Astrocyte (in vitro differentiated cells and primary cell): ENCODE measurements at regions not wholly inside any gene's neighbourhood (a gene's known extent, or its start where the extent isn't known, plus 50 kb on each side); places are given as distances from the start of the nearest gene placed in this dataset.

Source experiments
- DNase-seq: peaks from one replicate; pipeline ENCODE4 v3.0.0-alpha.2; 2010; ENCODE audit warnings: low read depth
- FAIRE-seq: peaks from 2 replicates; lab custom pipeline; 2011; peaks lifted over from hg19 to GRCh38; lab: Jason Lieb, UNC
- H2AFZ ChIP-seq: 2 replicates; pipeline ENCODE4 v1.6.0; 2012; ENCODE audit warnings: low read depth, low read length, inconsistent platforms
- H3K27ac ChIP-seq: 2 replicates; pipeline ENCODE4 v1.5.1; 2011; ENCODE audit warnings: low read depth, low read length, inconsistent platforms
- H3K27me3 ChIP-seq: 2 replicates; pipeline ENCODE4 v1.6.0; 2011; ENCODE audit warnings: low read length, inconsistent platforms; ENCODE audit not compliant: insufficient read depth
- H3K36me3 ChIP-seq: 2 replicates; pipeline ENCODE4 v1.5.1; 2011; ENCODE audit warnings: low read length, inconsistent platforms; ENCODE audit not compliant: insufficient read depth
- H3K4me1 ChIP-seq: 2 replicates; pipeline ENCODE4 v1.5.1; 2011; ENCODE audit warnings: low read length, inconsistent platforms; ENCODE audit not compliant: insufficient read depth
- H3K4me2 ChIP-seq: 2 replicates; pipeline ENCODE4 v1.6.0; 2012; ENCODE audit warnings: low read length, inconsistent platforms
- H3K4me3 ChIP-seq: 2 replicates; pipeline ENCODE4 v1.5.1; 2011; ENCODE audit warnings: low read depth, mild to moderate bottlenecking, low read length, inconsistent platforms; ENCODE audit not compliant: insufficient read depth
- H3K79me2 ChIP-seq: 2 replicates; pipeline ENCODE4 v1.6.0; 2012; ENCODE audit warnings: mild to moderate bottlenecking, low read length, inconsistent platforms; ENCODE audit not compliant: insufficient read depth
- H3K9ac ChIP-seq: 2 replicates; pipeline ENCODE4 v1.6.0; 2012; ENCODE audit warnings: mild to moderate bottlenecking, low read length, inconsistent platforms
- H3K9me3 ChIP-seq: 2 replicates; pipeline ENCODE4 v1.5.1; 2012; ENCODE audit warnings: low read depth, mild to moderate bottlenecking, low read length, inconsistent platforms; ENCODE audit not compliant: insufficient read depth
- H4K20me1 ChIP-seq: 2 replicates; pipeline ENCODE4 v1.6.0; 2012; ENCODE audit warnings: low read length, inconsistent platforms; ENCODE audit not compliant: insufficient read depth
- H3K27ac Mint-ChIP-seq: one replicate; pipeline ENCODE4 v1.8.0; 2021; ENCODE audit warnings: mild to moderate bottlenecking, mixed read lengths; ENCODE audit not compliant: unreplicated experiment
- H3K27me3 Mint-ChIP-seq: one replicate; pipeline ENCODE4 v1.8.0; 2021; ENCODE audit warnings: low read depth, mixed read lengths; ENCODE audit not compliant: unreplicated experiment
- H3K36me3 Mint-ChIP-seq: one replicate; pipeline ENCODE4 v1.8.0; 2021; ENCODE audit warnings: low read depth, mixed read lengths; ENCODE audit not compliant: unreplicated experiment
- H3K4me1 Mint-ChIP-seq: one replicate; pipeline ENCODE4 v1.8.0; 2021; ENCODE audit warnings: low read depth, mixed read lengths; ENCODE audit not compliant: unreplicated experiment
- H3K4me3 Mint-ChIP-seq: one replicate; pipeline ENCODE4 v1.8.0; 2021; ENCODE audit warnings: mild to moderate bottlenecking, moderate library complexity, mixed read lengths; ENCODE audit not compliant: unreplicated experiment
- H3K9me3 Mint-ChIP-seq: one replicate; pipeline ENCODE4 v1.8.0; 2021; ENCODE audit warnings: mild to moderate bottlenecking, mixed read lengths; ENCODE audit not compliant: unreplicated experiment
- CTCF ChIP-seq: IDR thresholded peaks from 2 replicates; pipeline ENCODE4 v1.5.1; 2011; ENCODE audit warnings: low read depth, mild to moderate bottlenecking, inconsistent platforms, low read length, moderate library complexity; ENCODE audit not compliant: insufficient read depth
- EZH2 ChIP-seq: IDR thresholded peaks from 2 replicates; pipeline ENCODE4 v1.6.1; 2012; ENCODE audit warnings: mild to moderate bottlenecking, low read length, inconsistent platforms; ENCODE audit not compliant: insufficient read depth

GRCh38 chr13:110809871-110810486 is 96.5 kb downstream of the ING1 start:
- Histone ChIP-seq H3K9me3 (no peaks in the 10 kb centered on the region), H2AFZ (no peak overlapping the region), H3K4me1 (no peaks in the 10 kb centered on the region), H3K4me2 (no peak overlapping the region), H3K27ac (no peak overlapping the region), H3K36me3 (no peaks in the 10 kb centered on the region), H3K27me3 (peaks cover 26% of the 10 kb centered on the region), H3K79me2 (no peaks in the 10 kb centered on the region), H3K9ac (no peak overlapping the region), H3K4me3 (no peak overlapping the region), H4K20me1 (no peaks in the 10 kb centered on the region)
- H3K27ac Mint-ChIP-seq, result no peak overlapping the region
- no peaks in the 10 kb centered on the region for H3K36me3 Mint-ChIP-seq
- H3K4me1 Mint-ChIP-seq, result no peaks in the 10 kb centered on the region
- H3K27me3 Mint-ChIP-seq, result peaks cover 19% of the 10 kb centered on the region
- DNase-seq (no peak), FAIRE-seq (no peak)
- H3K9me3 Mint-ChIP-seq, result no peaks in the 10 kb centered on the region
- no peak overlapping the region for H3K4me3 Mint-ChIP-seq
- no peak for TF ChIP-seq CTCF
- TF ChIP-seq EZH2, result no peak

GRCh38 chr13:110811008-110811720 is 97.7 kb downstream of the ING1 start:
- Histone ChIP-seq H3K4me2 (no peak overlapping the region), H3K79me2 (no peaks in the 10 kb centered on the region), H3K4me1 (no peaks in the 10 kb centered on the region), H3K27me3 (peaks cover 26% of the 10 kb centered on the region), H3K4me3 (no peak overlapping the region), H3K9me3 (no peaks in the 10 kb centered on the region), H3K9ac (no peak overlapping the region), H4K20me1 (no peaks in the 10 kb centered on the region), H3K27ac (no peak overlapping the region), H3K36me3 (no peaks in the 10 kb centered on the region), H2AFZ (no peak overlapping the region)
- Mint-ChIP-seq H3K27ac (no peak overlapping the region), H3K36me3 (no peaks in the 10 kb centered on the region), H3K4me3 (no peak overlapping the region), H3K4me1 (peaks cover 7% of the 10 kb centered on the region), H3K9me3 (no peaks in the 10 kb centered on the region), H3K27me3 (peaks cover 15% of the 10 kb centered on the region)
- FAIRE-seq (no peak), DNase-seq (no peak)
- TF ChIP-seq EZH2 (no peak), CTCF (no peak)

- Mint-ChIP-seq H3K4me3 (no peak overlapping the region), H3K4me1 (peaks cover 7% of the 10 kb centered on the region), H3K27ac (no peak overlapping the region), H3K27me3 (peaks cover 15% of the 10 kb centered on the region), H3K36me3 (no peaks in the 10 kb centered on the region), H3K9me3 (no peaks in the 10 kb centered on the region)
- Histone ChIP-seq H4K20me1 (no peaks in the 10 kb centered on the region), H2AFZ (peak overlapping the region; percentile 80), H3K9me3 (no peaks in the 10 kb centered on the region), H3K27me3 (peaks cover 26% of the 10 kb centered on the region), H3K9ac (no peak overlapping the region), H3K27ac (no peak overlapping the region), H3K4me1 (no peaks in the 10 kb centered on the region), H3K79me2 (no peaks in the 10 kb centered on the region), H3K36me3 (no peaks in the 10 kb centered on the region), H3K4me3 (peak overlapping the region; percentile 21), H3K4me2 (peak overlapping the region; percentile 82)
- TF ChIP-seq CTCF, result no peak
- TF ChIP-seq EZH2, result no peak
- FAIRE-seq (no peak), DNase-seq (no peak)
Observed at GRCh38 chr13:110811771-110812120, 98.2 kb downstream of the ING1 start.
